Brain microvascular endothelial cell (primary cell): ENCODE measurements at regions not wholly inside any gene's neighbourhood (a gene's known extent, or its start where the extent isn't known, plus 50 kb on each side); places are given as distances from the start of the nearest gene placed in this dataset.

Experiments
- DNase-seq: peaks from one replicate; pipeline ENCODE4 v3.0.0-alpha.2; 2020
- H3K27ac ChIP-seq: fragments of 250-450 bp; sonication (Bioruptor Pico); 2 replicates; pipeline ENCODE4 v1.5.1; 2020; ENCODE audit warnings: mild to moderate bottlenecking, moderate library complexity
- H3K27me3 ChIP-seq: fragments of 250-450 bp; sonication (Bioruptor Pico); replicated peaks from 2 replicates; pipeline ENCODE4 v1.5.1; 2020; ENCODE audit warnings: mild to moderate bottlenecking
- H3K36me3 ChIP-seq: fragments of 250-450 bp; sonication (Bioruptor Pico); replicated peaks from 2 replicates; pipeline ENCODE4 v1.5.1; 2020; ENCODE audit warnings: mild to moderate bottlenecking
- H3K4me3 ChIP-seq: 2 replicates; pipeline ENCODE4 v1.5.1; 2011; ENCODE audit warnings: low read depth, mild to moderate bottlenecking, control low read depth, low read length, moderate library complexity
- CTCF ChIP-seq: IDR thresholded peaks from 2 replicates; pipeline ENCODE4 v1.5.1; 2011; ENCODE audit warnings: low read depth, mild to moderate bottlenecking, moderate library complexity, low read length, control low read depth, inconsistent platforms; ENCODE audit errors: missing control alignments
- in situ Hi-C: cut with HindIII; loops from 2 replicates; pipeline ENCODE4 v1.10.0; 2017; ENCODE audit warnings: low sequenced_read_pairs, low pct_ligation_motif_present

GRCh38 chr18:54086046-54086802 is 138.2 kb downstream of the MBD2 start:
- H3K27ac ChIP-seq, result no peak overlapping the region
- in situ Hi-C loops, result no loop called here
- DNase-seq, result no peak
- H3K27me3 ChIP-seq, result no peaks in the 10 kb centered on the region
- H3K4me3 ChIP-seq, result no peak overlapping the region
- TF ChIP-seq CTCF, result no peak
- H3K36me3 ChIP-seq, result no peaks in the 10 kb centered on the region

GRCh38 chr18:54080858-54081257 is 143.6 kb downstream of the MBD2 start:
- no peak for TF ChIP-seq CTCF
- in situ Hi-C loops, result no loop called here
- DNase-seq, result no peak

GRCh38 chr18:54076166-54076565 is 148.3 kb downstream of the MBD2 start:
- Histone ChIP-seq H3K4me3 (no peak overlapping the region), H3K36me3 (no peaks in the 10 kb centered on the region), H3K27me3 (no peaks in the 10 kb centered on the region), H3K27ac (no peak overlapping the region)
- no peak for TF ChIP-seq CTCF
- in situ Hi-C loops, result no loop called here
- DNase-seq, result no peak

More at GRCh38 chr18:54080858-54081257, 143.6 kb downstream of the MBD2 start:
- H3K36me3 ChIP-seq, result no peaks in the 10 kb centered on the region
- no peak overlapping the region for H3K27ac ChIP-seq
- no peak overlapping the region for H3K4me3 ChIP-seq
- H3K27me3 ChIP-seq, result no peaks in the 10 kb centered on the region

GRCh38 chr18:54075689-54076088 is 148.8 kb downstream of the MBD2 start:
- in situ Hi-C loops, result no loop called here
- Histone ChIP-seq H3K4me3 (no peak overlapping the region), H3K36me3 (no peaks in the 10 kb centered on the region), H3K27ac (no peak overlapping the region), H3K27me3 (no peaks in the 10 kb centered on the region)
- TF ChIP-seq CTCF, result no peak
- DNase-seq, result no peak

GRCh38 chr18:54069729-54070128 is 154.7 kb downstream of the MBD2 start:
- no peak for TF ChIP-seq CTCF
- in situ Hi-C loops, result no loop called here

More at GRCh38 chr18:54069729-54070128, 154.7 kb downstream of the MBD2 start:
- Histone ChIP-seq H3K27me3 (no peaks in the 10 kb centered on the region), H3K36me3 (no peaks in the 10 kb centered on the region), H3K27ac (no peak overlapping the region), H3K4me3 (no peak overlapping the region)
- no peak for DNase-seq
